Fibroblast of mammary gland (primary cell): ENCODE measurements at regions not wholly inside any gene's neighbourhood (a gene's known extent, or its start where the extent isn't known, plus 50 kb on each side); places are given as distances from the start of the nearest gene placed in this dataset.
A peak's percentile ranks its signal among the peaks of the same experiment; 100 is the strongest.

ENCODE experiments used
- DNase-seq: peaks from one replicate; pipeline ENCODE4 v3.0.0-alpha.2; 2010; ENCODE audit warnings: low read depth
- H3K4me3 ChIP-seq: 2 replicates; pipeline ENCODE4 v1.5.1; 2011; ENCODE audit warnings: low read depth, mild to moderate bottlenecking, low read length, moderate library complexity; ENCODE audit not compliant: control insufficient read depth
- CTCF ChIP-seq: conservative IDR thresholded peaks from 2 replicates; pipeline ENCODE4 v1.5.1; 2011; ENCODE audit warnings: low read depth, low read length, inconsistent platforms; ENCODE audit not compliant: control insufficient read depth, insufficient read depth

GRCh38 chr11:33944693-33945424 lies 53.0 kb upstream of the LMO2 start:
- no peak for DNase-seq
- TF ChIP-seq CTCF: no peak
- no peak overlapping the region for H3K4me3 ChIP-seq

DNA sequence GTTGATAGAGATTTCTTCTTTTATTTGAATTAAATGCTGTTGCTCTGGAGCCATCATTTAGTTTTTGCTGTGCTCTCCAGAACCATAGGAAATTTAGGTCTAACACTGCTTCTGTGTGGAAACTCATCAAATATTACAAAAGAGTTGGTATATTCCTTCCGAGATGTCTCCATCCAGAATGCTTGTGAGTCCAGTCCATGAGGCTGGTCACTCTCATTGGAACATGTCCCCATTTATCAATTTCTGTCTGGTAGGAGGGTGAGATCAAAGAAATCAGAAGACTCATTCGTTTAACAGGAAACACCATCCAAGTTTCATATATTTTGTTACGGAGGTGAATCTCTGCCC lies 52.4 kb upstream of the LMO2 start:
- H3K4me3 ChIP-seq: no peak overlapping the region
- no peak for TF ChIP-seq CTCF
- no peak for DNase-seq

DNA sequence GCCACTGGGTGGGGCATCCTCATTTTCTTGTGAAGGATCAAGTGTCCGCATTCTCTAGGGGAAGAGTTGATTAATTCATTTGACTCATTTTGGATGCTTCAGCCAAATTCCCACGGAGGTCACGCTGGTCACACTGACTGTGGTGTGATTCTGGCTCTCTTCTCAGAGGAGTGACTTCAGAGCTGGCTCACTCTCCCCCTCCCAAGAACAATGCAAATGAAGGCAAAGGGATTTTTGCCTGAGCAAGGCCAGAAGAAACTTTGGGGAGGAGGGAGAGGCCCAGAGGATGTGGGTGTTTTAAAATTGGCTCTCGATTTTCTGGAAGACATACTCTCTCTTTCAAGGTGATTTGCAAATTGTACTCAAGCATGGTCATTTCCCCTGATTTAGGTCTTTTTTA lies 51.1 kb upstream of the LMO2 start:
- no peak overlapping the region for H3K4me3 ChIP-seq
- TF ChIP-seq CTCF: peak; percentile 17
- peak; percentile 93 for DNase-seq

DNA sequence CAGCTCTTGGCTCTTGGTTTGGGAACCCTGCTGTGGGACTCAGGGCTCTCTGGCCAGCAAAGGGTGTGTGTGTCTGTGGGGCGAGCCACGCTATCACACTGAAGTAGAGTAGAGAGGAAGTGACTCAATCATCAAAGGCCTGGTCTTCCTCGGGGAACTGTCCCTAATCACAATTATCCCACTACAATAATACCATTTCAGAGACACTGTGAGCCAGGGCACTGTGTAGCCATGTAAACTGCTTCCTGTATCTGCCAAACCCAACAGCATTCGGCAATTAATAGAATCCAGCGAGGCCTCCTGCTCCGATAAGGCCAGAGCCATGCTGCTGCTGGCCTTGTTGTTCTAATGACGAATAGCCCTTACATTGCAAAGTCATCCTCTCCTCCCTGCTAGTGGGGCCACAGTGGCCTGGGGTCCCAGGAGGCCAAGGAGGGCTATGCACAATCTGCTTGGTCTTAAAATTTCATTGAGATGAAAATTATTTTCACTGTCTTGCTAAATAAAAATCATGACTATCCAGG lies 49.8 kb upstream of the LMO2 start:
- peak; percentile 21 for DNase-seq
- no peak for TF ChIP-seq CTCF
- no peak overlapping the region for H3K4me3 ChIP-seq
